ENCODE measurements at regions not wholly inside any gene's neighbourhood (a gene's known extent, or its start where the extent isn't known, plus 50 kb on each side); places are given as distances from the start of the nearest gene placed in this dataset.

GRCh38 chr4:131296192-131296591 lies 1852.9 kb upstream of the PCDH10 start:
- Histone ChIP-seq H3K4ac (ENCODE audit: low read depth, low read length) (no peak overlapping the region), H2BK120ac (ENCODE audit: low read depth, low read length) (no peak overlapping the region), H3K4me3 (ENCODE audit: insufficient read depth, low read depth, low read length) (no peak overlapping the region), H3K79me1 (ENCODE audit: low read depth in 1 of 2, low read length in 2 of 2) (no peaks in the 10 kb centered on the region), H2AK9ac (replicated peaks; ENCODE audit: low read depth, low read length, poor library complexity) (no peak overlapping the region), H3K9ac (ENCODE audit: low read depth, low read length) (no peak overlapping the region), H2AFZ (replicated peaks; ENCODE audit: low read length, poor library complexity) (no peak overlapping the region), H4K8ac (ENCODE audit: low read depth in 2 of 2, low read length in 2 of 2) (no peak overlapping the region), H3K27ac (ENCODE audit: insufficient read depth, low read length) (no peak overlapping the region), H2BK20ac (ENCODE audit: low read depth, low read length) (no peak overlapping the region), H3K4me2 (ENCODE audit: low read depth, low read length) (no peak overlapping the region), H3K18ac (ENCODE audit: low read depth, low read length) (no peak overlapping the region), H3K27me3 (ENCODE audit: control insufficient read depth, insufficient read depth, low read length) (no peaks in the 10 kb centered on the region), H3K4me1 (ENCODE audit: control insufficient read depth, insufficient read depth, low read length) (no peaks in the 10 kb centered on the region), H3K56ac (ENCODE audit: extremely low read depth, insufficient read depth, low read length) (no peak overlapping the region), H4K91ac (ENCODE audit: insufficient read depth, low read depth, low read length) (no peak overlapping the region), H2AK5ac (ENCODE audit: low read depth, low read length) (no peak overlapping the region), H4K5ac (ENCODE audit: low read depth, low read length) (no peak overlapping the region), H3K9me1 (ENCODE audit: insufficient read depth, low read length) (no peaks in the 10 kb centered on the region), H2BK5ac (ENCODE audit: low read depth, low read length, poor library complexity, severe bottlenecking) (no peak overlapping the region), H3K14ac (replicated peaks; ENCODE audit: low read depth, low read length) (no peak overlapping the region), H4K20me1 (ENCODE audit: insufficient read depth, low read length) (no peaks in the 10 kb centered on the region), H3K23ac (ENCODE audit: low read depth, low read length) (no peak overlapping the region), H3K9me3 (ENCODE audit: control insufficient read depth, insufficient read depth, low read length) (peaks cover 10% of the 10 kb centered on the region), H2BK15ac (ENCODE audit: low read depth, low read length) (no peak overlapping the region), H3K36me3 (ENCODE audit: control insufficient read depth, insufficient read depth, low read length) (no peaks in the 10 kb centered on the region)
- intact Hi-C loops (cut with micrococcal nuclease) (no loop called here), dilution Hi-C loops (cut with HindIII; ENCODE audit: low sequenced_read_pairs, unreplicated experiment) (no loop called here), in situ Hi-C loops (cut with MboI; ENCODE audit: low sequenced_read_pairs) (no loop called here)
- DNase-seq (no peak), ATAC-seq (ENCODE audit: low read depth) (no peak)
- ChIA-PET POLR2A (ENCODE audit: unreplicated experiment) (no interaction called here), CTCF (no interaction called here)
- no TSS peak for BruUV-seq (replicated peaks)
- no CpG with 5 or more reads among the region's 1 CpG for WGBS, 2 experiments (ENCODE audit: extremely low coverage in 2 of 2, insufficient read length in 1 of 2)
- TF ChIP-seq FOS (IDR thresholded peaks at IDR 0.05; ENCODE audit: low read depth, low read length) (no peak), POLR2A (IDR thresholded peaks at IDR 0.05; ENCODE audit: low read depth, low read length) (no peak), RFX5 (IDR thresholded peaks at IDR 0.05; ENCODE audit: low read depth, low read length) (no peak), RAD21 (IDR thresholded peaks at IDR 0.05; ENCODE audit: low read length) (no peak), NFE2L2 (IDR thresholded peaks at IDR 0.05; ENCODE audit: low read depth, low read length) (no peak), CTCF (conservative IDR thresholded peaks at IDR 0.05; ENCODE audit: low read depth, low read length) (no peak), BHLHE40 (IDR thresholded peaks at IDR 0.05; ENCODE audit: low read depth, low read length) (no peak)

All from IMR-90 (cell line).